GM18505 (cell line): ENCODE measurements at regions not wholly inside any gene's neighbourhood (a gene's known extent, or its start where the extent isn't known, plus 50 kb on each side); places are given as distances from the start of the nearest gene placed in this dataset.

Experiments used
- ATAC-seq: cut with Tn5 transposase; IDR thresholded peaks from one replicate; pipeline ENCODE4 v1.9.1; 2021; ENCODE audit not compliant: unreplicated experiment
- POLR2A ChIP-seq: IDR thresholded peaks from 4 replicates; pipeline ENCODE4 v1.6.1; 2011; ENCODE audit warnings: borderline replicate concordance; ENCODE audit not compliant: insufficient read depth, insufficient read length; ENCODE audit errors: extremely low read depth

DNA sequence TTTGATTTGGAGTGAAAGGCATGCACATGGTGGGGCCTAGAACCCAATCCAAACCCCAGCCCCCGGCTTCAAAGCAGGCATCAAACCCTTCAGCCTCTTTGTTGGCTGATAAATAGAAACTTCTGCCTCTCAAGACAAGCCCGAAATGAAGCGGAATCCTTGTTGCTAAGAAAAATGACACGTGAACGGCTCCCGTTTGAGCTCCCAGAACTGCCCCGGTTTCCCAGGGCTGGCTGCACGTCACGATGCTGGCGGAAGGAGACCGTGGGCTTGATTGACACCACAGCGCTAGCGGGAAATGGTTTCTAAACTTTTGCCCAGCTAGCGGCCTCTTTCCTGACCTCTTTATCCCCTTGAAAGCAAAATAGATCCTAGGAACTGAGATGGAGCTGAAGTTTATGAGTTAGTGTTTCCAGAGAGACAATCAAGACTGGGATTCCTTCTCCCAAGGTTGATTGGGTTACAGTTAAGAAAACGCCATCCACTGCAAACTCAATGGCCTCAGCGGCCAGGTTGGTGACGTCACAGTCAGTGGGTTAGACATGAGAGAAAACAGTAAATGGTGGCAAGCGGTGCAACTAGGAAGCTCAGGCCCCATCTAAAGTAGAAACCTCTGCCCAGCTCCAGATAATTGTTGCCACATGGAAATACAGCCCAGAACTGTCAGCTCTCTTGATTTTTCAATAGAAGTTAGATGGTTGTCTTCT is 117.0 kb downstream of the ANKRD60 start:
- no peak for ATAC-seq

DNA sequence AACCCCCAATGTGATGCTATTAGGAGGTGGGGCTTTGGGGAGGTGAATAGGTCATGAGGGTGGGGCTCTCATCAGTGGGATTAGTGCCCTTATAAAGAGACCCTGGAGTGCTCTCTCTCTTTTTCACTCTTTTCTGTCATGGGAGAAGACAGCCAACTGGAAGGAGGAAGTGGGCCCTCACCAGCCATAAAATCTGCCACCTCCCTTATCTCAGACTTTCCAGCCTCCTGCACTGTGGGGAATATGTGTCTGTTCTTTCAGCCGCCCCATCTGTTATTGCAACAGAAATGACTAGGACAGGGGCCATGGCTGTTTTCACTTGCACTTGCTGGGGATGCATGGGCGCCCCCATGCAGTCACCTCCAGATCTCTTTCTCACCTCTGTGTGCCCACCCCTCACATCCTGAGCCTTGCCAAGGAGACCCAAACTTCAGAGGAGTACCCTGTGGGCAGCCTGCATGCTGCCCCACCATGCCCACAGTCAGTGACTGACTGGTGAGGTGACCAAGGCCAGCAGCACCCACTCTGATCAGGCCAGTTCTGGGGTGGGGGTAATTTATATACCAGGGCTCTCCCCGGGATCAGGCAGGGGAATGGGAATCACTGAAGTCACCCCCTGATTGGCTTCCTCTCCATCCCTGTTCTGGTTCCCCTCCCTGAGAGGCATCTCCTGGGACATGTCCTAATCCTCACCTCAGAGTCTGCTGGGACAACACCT is 118.4 kb downstream of the ANKRD60 start:
- no peak for ATAC-seq

More for the DNA sequence above, 117.0 kb downstream of the ANKRD60 start:
- no peak for TF ChIP-seq POLR2A

DNA sequence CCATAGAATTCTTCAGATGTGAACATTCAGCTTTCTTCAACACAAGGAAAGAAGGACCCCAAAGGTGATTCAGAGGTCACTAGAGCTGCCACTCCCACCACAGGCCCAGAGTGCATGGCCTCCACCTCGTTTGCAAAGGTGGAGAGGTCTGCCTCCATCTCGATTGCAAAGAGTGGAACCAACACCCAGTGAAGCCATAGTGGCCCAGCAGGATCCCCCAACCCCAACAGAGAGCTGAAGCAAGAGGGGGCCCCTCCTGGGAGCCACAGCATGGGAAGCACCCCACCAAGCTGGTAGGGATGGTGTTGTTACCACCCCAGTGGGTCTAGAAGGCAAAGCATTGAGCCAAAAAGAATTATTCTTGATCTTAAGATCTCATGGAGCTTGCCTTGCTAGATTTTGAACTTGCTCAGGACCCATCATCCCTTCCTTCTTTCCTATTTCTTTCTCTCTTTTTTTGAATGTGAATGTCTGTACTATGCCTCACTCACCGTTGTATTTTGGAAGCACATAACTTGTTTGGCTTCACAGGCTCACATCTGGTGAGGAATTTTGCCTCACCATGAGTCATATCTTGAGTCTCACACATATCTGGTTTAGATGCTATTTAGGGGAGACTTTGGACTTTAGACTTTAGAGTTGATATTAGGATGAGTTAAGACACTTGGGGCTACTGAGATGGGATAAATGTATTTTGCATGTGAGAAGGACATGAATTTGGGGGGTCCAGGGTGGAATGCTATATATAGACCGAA is 119.2 kb downstream of the ANKRD60 start:
- ATAC-seq: no peak

More for the DNA sequence above, 118.4 kb downstream of the ANKRD60 start:
- TF ChIP-seq POLR2A: no peak

DNA sequence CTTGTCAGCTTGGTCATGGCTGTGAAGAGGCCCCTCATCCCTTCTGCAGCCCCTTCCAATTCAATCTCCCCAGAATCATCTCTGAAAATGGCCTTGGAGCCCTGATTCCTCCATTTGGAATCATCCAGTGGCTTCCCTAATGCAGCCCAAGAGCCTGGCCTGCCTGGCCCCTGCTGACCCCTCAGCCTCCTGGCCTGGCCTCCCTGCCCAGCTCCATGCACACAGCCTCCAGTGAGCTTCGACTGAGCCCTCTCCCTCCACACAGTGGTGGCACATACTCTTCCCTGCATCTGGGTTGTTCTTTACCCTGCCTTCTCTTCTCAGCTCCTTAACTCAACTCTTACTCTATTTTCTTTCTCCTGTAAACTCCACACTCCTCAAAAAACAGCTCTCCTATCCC is 120.9 kb downstream of the ANKRD60 start:
- TF ChIP-seq POLR2A: no peak
- ATAC-seq: no peak

More for the DNA sequence above, 119.2 kb downstream of the ANKRD60 start:
- TF ChIP-seq POLR2A: no peak

DNA sequence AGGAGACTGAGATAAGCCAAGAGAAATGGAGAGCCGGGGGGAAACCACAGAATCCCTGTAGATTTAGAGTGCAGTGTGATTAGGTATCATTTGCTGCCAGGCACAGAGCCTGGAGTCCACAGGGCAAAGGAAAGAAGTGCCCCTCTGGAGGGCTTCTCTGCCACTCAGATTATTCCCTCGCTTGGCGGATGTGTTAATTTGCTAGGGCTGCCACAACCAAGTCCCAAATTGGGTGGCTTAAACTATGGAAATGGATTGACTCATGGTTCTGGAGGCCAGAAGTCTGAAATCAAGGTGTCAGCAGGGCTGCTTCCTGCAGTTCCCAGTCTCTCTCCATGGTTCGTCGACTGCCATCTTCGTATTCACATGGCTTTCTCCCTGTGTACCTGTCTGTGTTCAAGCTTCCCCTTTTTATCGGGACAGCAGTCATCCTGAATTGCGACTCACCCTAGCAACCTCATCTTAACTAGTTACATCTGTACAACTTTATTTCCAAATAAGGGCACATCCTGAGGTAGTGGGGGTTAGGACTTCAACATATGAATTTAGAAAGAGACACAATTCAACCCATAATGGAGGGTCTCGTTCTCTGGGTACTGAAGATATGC is 122.2 kb downstream of the ANKRD60 start:
- no peak for ATAC-seq
- no peak for TF ChIP-seq POLR2A

DNA sequence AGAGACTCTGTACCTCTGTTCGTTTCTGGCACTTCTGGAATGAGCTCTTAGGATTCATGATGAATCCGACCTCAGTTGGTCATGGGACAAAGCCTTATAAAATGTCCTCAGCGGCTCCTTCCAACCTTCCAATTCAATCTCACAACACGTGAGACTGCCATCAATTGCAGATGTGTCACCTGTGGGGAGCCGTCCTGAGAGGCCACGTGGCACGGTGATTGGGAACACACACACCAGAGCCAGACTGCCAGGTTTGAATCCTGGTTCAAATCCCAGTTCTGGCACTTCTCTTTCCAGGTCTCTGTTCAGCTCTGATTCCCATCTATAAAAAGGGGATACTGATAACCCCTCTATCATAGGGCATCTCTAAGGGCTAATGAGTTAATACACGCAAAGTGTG is 124.5 kb downstream of the ANKRD60 start:
- no peak for TF ChIP-seq POLR2A
- ATAC-seq: no peak

DNA sequence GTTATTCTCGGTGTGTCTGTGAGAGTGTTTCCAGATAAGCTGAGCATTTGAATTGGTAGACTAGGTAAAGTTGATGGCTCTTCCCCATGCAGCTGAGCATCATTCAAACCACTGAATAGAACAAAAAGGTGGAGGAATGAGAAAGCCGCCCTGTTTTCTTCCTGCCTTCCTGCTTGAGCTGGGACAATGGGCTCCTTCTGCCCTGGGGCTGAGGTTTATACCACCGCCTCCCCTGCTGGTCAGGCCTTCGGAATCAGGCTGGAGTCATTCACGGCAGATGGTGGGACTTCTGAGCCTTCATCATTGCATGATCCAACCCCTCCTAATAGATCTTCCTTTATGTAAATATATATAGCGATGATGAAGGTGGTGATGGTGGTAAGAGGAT is 124.9 kb downstream of the ANKRD60 start:
- TF ChIP-seq POLR2A: no peak
- no peak for ATAC-seq

DNA sequence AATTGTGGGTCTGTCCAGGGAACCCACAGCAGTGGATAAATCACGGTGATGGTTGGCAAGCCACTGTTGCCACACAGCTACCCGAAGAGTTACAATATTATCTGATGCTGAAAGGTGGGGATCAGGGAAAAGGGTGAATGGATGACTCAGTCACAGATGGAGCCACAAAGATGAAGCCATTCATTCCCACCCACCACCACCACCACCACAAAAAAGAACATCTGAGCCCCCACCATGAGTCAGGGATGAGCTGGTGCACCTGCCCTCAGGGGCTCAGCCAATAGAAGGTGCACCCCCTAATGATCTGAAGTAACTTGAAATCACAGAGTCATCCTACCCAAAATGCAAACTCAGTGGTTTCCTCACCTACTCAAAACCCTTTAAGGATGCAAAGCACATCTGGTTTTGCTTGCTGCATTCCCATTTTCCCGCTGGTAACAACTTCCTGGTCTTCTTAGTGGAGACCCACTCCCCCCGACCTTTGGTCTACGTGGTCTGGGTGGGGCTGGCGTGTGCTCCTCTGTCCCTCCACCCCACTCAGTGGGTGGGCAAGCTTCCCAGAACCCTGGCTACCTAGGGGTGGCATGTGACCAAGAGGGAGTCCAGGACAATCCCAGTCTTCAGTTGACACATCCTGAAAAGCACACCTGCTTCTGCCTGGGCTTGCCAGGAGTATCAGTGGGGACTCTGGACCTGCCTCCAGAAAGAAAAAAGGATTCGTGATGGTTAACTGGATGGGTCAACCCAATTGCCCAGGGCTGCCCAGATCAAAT is 125.5 kb downstream of the ANKRD60 start:
- no peak for TF ChIP-seq POLR2A
- ATAC-seq: no peak

DNA sequence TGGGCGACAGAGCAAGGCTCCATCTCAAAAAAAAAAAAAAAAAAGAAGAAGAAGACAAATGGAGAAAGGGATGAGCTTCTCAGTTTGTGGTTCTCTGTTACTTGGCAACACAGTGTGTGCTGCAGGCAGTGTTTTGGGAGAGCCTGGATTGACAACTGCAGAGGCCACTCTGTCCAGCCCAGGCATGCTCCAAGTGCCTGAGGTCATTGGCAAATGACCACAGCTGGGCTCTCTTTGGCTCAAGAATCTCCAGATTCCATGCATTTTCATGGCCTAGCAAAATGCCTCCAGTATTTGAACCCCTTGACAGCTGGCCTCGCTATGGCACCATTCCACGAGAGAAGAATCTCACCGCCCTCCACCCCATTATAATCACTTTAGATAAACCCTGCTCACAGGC is 126.2 kb downstream of the ANKRD60 start:
- no peak for ATAC-seq
- no peak for TF ChIP-seq POLR2A

DNA sequence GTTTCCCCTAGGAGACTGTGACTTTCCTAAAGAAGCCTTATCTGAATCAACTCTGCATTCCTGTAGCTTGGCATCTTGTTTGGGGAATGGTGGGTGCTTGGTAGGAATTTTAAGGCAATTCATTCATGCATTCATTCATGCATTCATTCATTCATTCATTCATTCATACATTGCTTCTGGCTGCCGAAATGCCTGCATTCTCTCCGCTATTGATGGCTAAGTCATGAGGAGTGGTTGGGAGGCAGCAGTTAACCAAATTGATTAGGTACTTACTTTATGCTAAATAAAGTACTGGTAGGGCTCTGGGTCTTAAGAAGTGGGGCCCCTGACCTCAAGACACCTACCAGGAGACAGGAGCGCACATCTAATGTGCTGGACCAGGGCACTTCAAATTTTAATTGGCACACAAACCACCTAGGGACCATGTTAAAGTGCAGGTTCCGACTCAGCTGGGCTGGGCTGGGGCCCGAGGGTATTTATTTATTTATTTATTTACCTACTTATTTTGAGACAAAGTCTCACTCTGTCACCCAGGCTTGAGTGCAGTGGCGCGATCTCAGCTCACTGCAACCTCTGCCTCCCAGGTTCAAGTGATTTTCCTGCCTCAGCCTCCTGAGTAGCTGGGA is 127.6 kb downstream of the ANKRD60 start:
- ATAC-seq: no peak
- TF ChIP-seq POLR2A: no peak

DNA sequence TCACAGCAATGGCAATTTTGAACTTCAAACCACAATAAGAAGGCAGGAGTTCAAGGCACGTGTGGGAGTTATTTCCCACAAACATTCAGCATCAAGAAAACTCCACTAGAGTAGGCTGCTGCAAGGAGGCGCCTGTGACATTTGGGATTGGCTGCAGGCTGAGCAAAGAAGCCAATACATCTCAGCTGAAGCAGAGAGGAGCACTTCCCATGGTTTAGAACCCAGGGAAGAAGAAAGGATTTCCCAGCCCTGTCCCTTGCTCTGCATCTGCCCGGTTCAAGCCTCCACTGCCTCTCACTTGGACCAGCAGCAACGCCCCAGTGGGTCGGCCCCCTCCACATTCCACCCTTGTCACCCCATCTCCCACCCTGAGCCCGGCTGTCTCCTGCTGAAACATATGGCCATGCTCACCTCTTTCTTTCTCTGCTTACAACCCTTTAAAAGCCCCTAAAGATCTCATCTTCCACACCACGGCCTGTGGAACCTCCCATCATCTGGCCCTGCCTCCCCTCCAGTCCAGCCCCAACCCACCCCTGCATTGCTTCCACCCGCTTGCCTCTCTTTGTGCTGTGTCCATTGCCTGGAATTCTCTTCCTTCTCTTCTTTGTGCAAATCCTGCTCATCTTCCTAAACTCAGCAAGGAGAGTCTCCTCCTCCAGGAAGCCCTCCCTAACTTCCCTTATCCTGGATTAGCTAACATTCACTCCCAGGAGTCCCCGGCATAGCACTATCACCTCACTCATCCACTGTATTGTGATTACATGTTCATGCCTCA is 128.3 kb downstream of the ANKRD60 start:
- ATAC-seq: no peak
- TF ChIP-seq POLR2A: no peak
